ENCODE measurements at regions not wholly inside any gene's neighbourhood (a gene's known extent, or its start where the extent isn't known, plus 50 kb on each side); places are given as distances from the start of the nearest gene placed in this dataset.

- no peak for TF ChIP-seq CTCF (IDR thresholded peaks at IDR 0.05; ENCODE audit: insufficient read depth, low read depth, low read length)
- H3K4me3 ChIP-seq (ENCODE audit: low read depth, low read length): no peak overlapping the region
- no peak for DNase-seq (ENCODE audit: low read depth)
Observed at GRCh38 chr2:181372646-181373040, 84.5 kb upstream of the ITGA4 start.

- no peak overlapping the region for H3K4me3 ChIP-seq (ENCODE audit: low read depth, low read length)
- TF ChIP-seq CTCF (IDR thresholded peaks at IDR 0.05; ENCODE audit: insufficient read depth, low read depth, low read length): no peak
- peak; percentile 38 for DNase-seq (ENCODE audit: low read depth)
Observed at GRCh38 chr2:181374781-181375675, 82.2 kb upstream of the ITGA4 start.

GRCh38 chr2:181376442-181376841, 80.7 kb upstream of the ITGA4 start:
- DNase-seq (ENCODE audit: low read depth): no peak

GRCh38 chr2:181376999-181377398, 80.2 kb upstream of the ITGA4 start:
- no peak for DNase-seq (ENCODE audit: low read depth)
- H3K4me3 ChIP-seq (ENCODE audit: low read depth, low read length): no peak overlapping the region
- no peak for TF ChIP-seq CTCF (IDR thresholded peaks at IDR 0.05; ENCODE audit: insufficient read depth, low read depth, low read length)

More at GRCh38 chr2:181376442-181376841, 80.7 kb upstream of the ITGA4 start:
- no peak for TF ChIP-seq CTCF (IDR thresholded peaks at IDR 0.05; ENCODE audit: insufficient read depth, low read depth, low read length)
- H3K4me3 ChIP-seq (ENCODE audit: low read depth, low read length): no peak overlapping the region

GRCh38 chr2:181378491-181378890, 78.7 kb upstream of the ITGA4 start:
- DNase-seq (ENCODE audit: low read depth): no peak
- no peak overlapping the region for H3K4me3 ChIP-seq (ENCODE audit: low read depth, low read length)
- TF ChIP-seq CTCF (IDR thresholded peaks at IDR 0.05; ENCODE audit: insufficient read depth, low read depth, low read length): no peak

- TF ChIP-seq CTCF (IDR thresholded peaks at IDR 0.05; ENCODE audit: insufficient read depth, low read depth, low read length): no peak
- no peak overlapping the region for H3K4me3 ChIP-seq (ENCODE audit: low read depth, low read length)
- DNase-seq (ENCODE audit: low read depth): no peak
Observed at GRCh38 chr2:181380581-181380980, 76.6 kb upstream of the ITGA4 start.
